ENCODE measurements at regions not wholly inside any gene's neighbourhood (a gene's known extent, or its start where the extent isn't known, plus 50 kb on each side); places are given as distances from the start of the nearest gene placed in this dataset.

GRCh38 chr2:176407706-176408105, 138.5 kb downstream of the MTX2 start:
- TF ChIP-seq EP300 (IDR thresholded peaks at IDR 0.05): no peak
- H3K27me3 ChIP-seq: no peaks in the 10 kb centered on the region
- H3K9me3 ChIP-seq: no peaks in the 10 kb centered on the region
- no peak overlapping the region for H3K27ac ChIP-seq
- H3K4me1 ChIP-seq: no peaks in the 10 kb centered on the region
- no peaks in the 10 kb centered on the region for H3K36me3 ChIP-seq
- no peak overlapping the region for H3K4me3 ChIP-seq
- no peak for DNase-seq (ENCODE audit: low spot score in 2 of 2)

- H3K36me3 ChIP-seq: no peaks in the 10 kb centered on the region
- H3K27ac ChIP-seq: no peak overlapping the region
- 80 to 86% methylated on average over 2 of the region's 2 CpGs for WGBS, 2 donors
- no peaks in the 10 kb centered on the region for H3K4me1 ChIP-seq
- DNase-seq (ENCODE audit: low spot score in 2 of 2): no peak
- TF ChIP-seq EP300 (IDR thresholded peaks at IDR 0.05): no peak
- no peak for TF ChIP-seq CTCF (IDR thresholded peaks at IDR 0.05)
- TF ChIP-seq POLR2A (IDR thresholded peaks at IDR 0.05): no peak
- H3K27me3 ChIP-seq: no peaks in the 10 kb centered on the region
- H3K9me3 ChIP-seq: no peaks in the 10 kb centered on the region
- no peak overlapping the region for H3K4me3 ChIP-seq
These were observed 140.4 kb downstream of the MTX2 start for GRCh38 chr2:176409671-176410070.

- DNase-seq (ENCODE audit: low spot score in 2 of 2): no peak
- Histone ChIP-seq H3K4me3 (no peak overlapping the region), H3K4me1 (no peaks in the 10 kb centered on the region), H3K27me3 (peaks cover 0 to 6% of the 10 kb centered on the region in 2 donors), H3K36me3 (no peaks in the 10 kb centered on the region), H3K27ac (no peak overlapping the region), H3K9me3 (no peaks in the 10 kb centered on the region)
- no peak for TF ChIP-seq EP300 (IDR thresholded peaks at IDR 0.05)
- no peak for TF ChIP-seq POLR2A (IDR thresholded peaks at IDR 0.05)
- no peak for TF ChIP-seq CTCF (IDR thresholded peaks at IDR 0.05)
These were observed 142.9 kb downstream of the MTX2 start for GRCh38 chr2:176412136-176412535.

- Histone ChIP-seq H3K36me3 (no peaks in the 10 kb centered on the region), H3K9me3 (no peaks in the 10 kb centered on the region), H3K4me3 (no peak overlapping the region), H3K27ac (no peak overlapping the region), H3K27me3 (peaks cover 0 to 6% of the 10 kb centered on the region in 2 donors), H3K4me1 (no peaks in the 10 kb centered on the region)
- TF ChIP-seq CTCF (IDR thresholded peaks at IDR 0.05) (no peak), EP300 (IDR thresholded peaks at IDR 0.05) (no peak), POLR2A (IDR thresholded peaks at IDR 0.05) (no peak)
- 65 to 69% methylated on average over 4 of the region's 4 CpGs for WGBS, 2 donors
- no peak for DNase-seq (ENCODE audit: low spot score in 2 of 2)
These were observed 144.5 kb downstream of the MTX2 start for GRCh38 chr2:176413786-176414185.

- Histone ChIP-seq H3K27ac (no peak overlapping the region), H3K9me3 (no peaks in the 10 kb centered on the region), H3K36me3 (no peaks in the 10 kb centered on the region), H3K4me1 (no peaks in the 10 kb centered on the region), H3K27me3 (peaks cover 0 to 6% of the 10 kb centered on the region in 2 donors), H3K4me3 (no peak overlapping the region)
- no peak for TF ChIP-seq POLR2A (IDR thresholded peaks at IDR 0.05)
- TF ChIP-seq CTCF (IDR thresholded peaks at IDR 0.05): no peak
- TF ChIP-seq EP300 (IDR thresholded peaks at IDR 0.05): no peak
- 71 to 77% methylated on average over 3 of the region's 3 CpGs for WGBS, 2 donors
- DNase-seq (ENCODE audit: low spot score in 2 of 2): no peak
These were observed 145.4 kb downstream of the MTX2 start for GRCh38 chr2:176414641-176415040.

GRCh38 chr2:176415174-176415895, 146.1 kb downstream of the MTX2 start:
- TF ChIP-seq POLR2A (IDR thresholded peaks at IDR 0.05) (no peak), CTCF (IDR thresholded peaks at IDR 0.05) (no peak), EP300 (IDR thresholded peaks at IDR 0.05) (no peak)
- Histone ChIP-seq H3K27ac (no peak overlapping the region), H3K36me3 (no peaks in the 10 kb centered on the region), H3K4me3 (no peak overlapping the region), H3K9me3 (no peaks in the 10 kb centered on the region), H3K4me1 (no peaks in the 10 kb centered on the region), H3K27me3 (peaks cover 0 to 6% of the 10 kb centered on the region in 2 donors)
- WGBS, 2 donors: 75% methylated on average over 8 of the region's 8 CpGs
- no peak for DNase-seq (ENCODE audit: low spot score in 2 of 2)
